Choroid plexus epithelial cell (primary cell): ENCODE measurements at regions not wholly inside any gene's neighbourhood (a gene's known extent, or its start where the extent isn't known, plus 50 kb on each side); places are given as distances from the start of the nearest gene placed in this dataset.
"Not testable (repeated sequence)": the region's sequence is repeated elsewhere in the genome, so short reads cannot be mapped to it uniquely, and the experiment has no call there.

Source experiments
- DNase-seq: peaks from one replicate; pipeline ENCODE4 v3.0.0-alpha.2; 2010; ENCODE audit warnings: low read depth
- H3K4me3 ChIP-seq: 2 replicates; pipeline ENCODE4 v1.5.1; 2011; ENCODE audit warnings: low read depth, mild to moderate bottlenecking, control low read depth, low read length, moderate library complexity
- TF ChIP-seq, protein P1 (sequence below): conservative IDR thresholded peaks from 2 replicates; pipeline ENCODE4 v1.5.1; 2011; ENCODE audit warnings: low read depth, mild to moderate bottlenecking, control low read depth, inconsistent platforms, low read length, moderate library complexity

DNA sequence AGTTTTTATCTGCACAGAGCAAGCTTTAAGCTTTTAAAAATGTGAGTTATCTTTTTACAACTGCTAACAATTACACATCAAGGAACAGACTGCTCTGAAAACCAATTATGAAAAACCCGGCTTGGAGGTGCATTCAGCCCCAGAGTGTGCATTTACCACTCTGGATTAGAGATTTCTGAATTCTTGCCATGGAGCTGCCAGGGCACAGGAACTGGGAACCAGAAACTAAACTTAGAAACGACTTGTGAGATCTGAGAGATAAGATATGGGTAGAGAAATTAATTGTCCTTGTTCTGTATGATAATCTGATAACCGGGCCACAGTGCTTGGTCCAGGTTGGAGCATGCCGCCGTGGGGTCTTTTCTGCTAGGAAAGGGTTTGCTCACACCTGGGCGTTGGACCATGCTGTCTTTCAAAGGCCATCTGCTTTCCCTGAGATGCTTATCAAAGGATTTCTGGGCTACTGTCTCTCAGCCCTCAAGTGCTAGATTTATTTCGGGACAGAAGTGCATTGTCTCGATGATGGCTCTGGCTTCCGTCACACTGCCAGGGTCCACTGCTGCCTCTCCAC is 210.0 kb downstream of the MAF start:
- TF ChIP-seq, protein P1, sequence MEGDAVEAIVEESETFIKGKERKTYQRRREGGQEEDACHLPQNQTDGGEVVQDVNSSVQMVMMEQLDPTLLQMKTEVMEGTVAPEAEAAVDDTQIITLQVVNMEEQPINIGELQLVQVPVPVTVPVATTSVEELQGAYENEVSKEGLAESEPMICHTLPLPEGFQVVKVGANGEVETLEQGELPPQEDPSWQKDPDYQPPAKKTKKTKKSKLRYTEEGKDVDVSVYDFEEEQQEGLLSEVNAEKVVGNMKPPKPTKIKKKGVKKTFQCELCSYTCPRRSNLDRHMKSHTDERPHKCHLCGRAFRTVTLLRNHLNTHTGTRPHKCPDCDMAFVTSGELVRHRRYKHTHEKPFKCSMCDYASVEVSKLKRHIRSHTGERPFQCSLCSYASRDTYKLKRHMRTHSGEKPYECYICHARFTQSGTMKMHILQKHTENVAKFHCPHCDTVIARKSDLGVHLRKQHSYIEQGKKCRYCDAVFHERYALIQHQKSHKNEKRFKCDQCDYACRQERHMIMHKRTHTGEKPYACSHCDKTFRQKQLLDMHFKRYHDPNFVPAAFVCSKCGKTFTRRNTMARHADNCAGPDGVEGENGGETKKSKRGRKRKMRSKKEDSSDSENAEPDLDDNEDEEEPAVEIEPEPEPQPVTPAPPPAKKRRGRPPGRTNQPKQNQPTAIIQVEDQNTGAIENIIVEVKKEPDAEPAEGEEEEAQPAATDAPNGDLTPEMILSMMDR, result no peak
- no peak overlapping the region for H3K4me3 ChIP-seq
- DNase-seq, result no peak

DNA sequence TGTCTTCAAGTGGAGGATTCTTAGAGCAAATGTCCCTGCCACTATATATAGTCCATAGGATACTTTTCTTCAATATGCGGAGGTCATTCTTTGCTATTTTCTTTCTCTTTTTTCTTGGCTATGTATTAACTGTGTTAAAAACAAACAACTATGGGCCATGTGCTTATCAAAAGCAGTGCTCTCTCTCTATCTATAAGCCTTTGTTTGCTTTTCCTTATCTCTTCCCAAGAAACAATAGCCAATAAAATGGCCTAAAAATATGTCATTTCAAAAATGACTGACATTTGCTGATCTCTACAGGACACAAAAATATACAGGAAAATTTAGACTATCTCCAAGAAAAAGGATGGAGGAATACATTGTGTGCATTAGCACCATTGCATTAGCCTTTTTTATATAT is 212.1 kb downstream of the MAF start:
- DNase-seq, result no peak
- no peak overlapping the region for H3K4me3 ChIP-seq
- TF ChIP-seq, protein P1, result no peak

DNA sequence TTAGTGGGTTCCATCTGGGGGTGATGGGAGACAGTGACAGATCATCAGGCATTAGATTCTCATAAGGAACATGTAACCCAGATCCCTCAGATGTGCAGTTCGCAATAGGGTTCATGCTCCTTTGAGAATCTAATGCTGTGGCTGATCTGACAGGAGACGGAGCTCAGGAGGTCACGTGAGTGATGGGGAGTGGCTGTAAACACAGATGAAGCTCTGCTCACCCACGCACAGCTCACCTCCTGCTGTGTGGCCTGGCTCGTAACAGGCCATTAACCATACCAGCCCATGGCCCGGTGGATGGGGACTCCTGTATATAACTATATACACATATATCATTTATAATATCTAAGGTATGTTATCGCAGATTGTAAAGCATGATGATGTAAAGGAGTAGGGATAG is 214.2 kb downstream of the MAF start:
- H3K4me3 ChIP-seq, result no peak overlapping the region
- TF ChIP-seq, protein P1, result no peak
- no peak for DNase-seq

DNA sequence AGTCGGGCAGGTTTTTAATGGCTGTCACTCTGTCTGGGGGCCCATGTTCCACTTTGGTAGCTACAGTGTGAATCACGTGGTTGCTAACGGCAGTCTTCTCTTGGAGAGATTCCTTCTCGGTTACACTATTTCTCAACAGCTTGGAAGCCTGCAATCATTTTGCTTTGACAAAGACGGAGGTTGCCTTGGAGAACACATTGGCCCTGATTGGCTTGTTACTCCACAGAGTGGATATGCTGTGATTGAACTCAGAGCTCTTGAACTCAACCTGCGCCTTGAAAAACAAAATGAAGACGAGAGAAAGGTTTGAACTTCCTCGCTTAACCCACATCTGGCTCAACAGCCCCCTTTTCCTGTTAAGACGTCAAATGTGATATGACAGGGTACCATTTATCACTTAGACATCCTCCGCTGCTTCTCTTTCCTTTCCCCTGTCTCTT is 218.9 kb downstream of the MAF start:
- TF ChIP-seq, protein P1, result no peak
- peak; percentile 34 for DNase-seq
- no peak overlapping the region for H3K4me3 ChIP-seq

DNA sequence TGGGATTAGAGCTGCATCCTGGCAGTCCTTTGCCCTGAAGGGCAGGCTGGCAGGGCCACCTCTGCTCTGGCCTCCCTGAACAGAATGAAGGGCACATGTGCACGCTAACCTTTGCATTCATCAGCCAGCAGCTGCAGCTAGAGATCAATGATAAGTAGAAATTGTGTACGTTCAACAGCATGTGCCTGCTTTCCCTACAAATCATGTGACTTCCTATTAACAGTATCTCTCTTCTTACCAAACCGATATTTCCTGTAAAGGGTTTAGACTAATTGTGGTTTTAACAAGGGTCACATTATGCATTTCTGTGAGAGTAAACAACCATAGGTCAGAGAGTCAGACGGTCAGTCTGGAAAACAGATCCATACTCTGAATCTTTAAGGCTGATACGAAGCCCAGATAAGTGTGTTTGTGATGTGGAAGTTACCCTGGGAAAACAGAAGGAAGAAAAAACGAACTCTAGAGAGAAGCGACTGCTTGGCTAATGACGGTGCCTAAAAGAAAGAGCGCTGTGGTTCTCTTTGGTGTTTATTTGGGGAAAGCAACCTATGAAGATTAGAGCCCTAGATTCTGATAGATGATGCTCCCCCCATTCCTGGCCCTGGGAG is 219.4 kb downstream of the MAF start:
- peak; percentile 34 for DNase-seq
- TF ChIP-seq, protein P1, result no peak
- no peak overlapping the region for H3K4me3 ChIP-seq

DNA sequence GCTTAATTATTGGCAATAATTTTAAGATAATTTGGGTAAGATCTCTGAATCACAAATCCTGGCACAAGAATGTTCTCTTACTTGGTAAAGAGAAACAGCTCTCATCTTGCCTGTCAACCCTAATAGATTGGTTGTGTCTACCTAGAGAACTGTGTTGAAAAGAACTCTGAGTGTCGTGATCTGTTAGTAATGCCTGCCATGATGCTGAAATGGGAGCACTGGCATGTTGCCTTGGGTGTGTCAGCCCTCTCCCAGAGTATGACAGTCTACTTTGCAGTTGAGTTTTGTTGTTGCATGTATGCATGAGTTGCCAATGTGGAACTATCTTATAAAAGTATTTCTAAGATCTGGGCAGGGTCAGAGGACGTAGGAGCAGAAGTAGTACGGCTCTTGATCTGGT is 221.4 kb downstream of the MAF start:
- no peak overlapping the region for H3K4me3 ChIP-seq
- TF ChIP-seq, protein P1, result no peak
- no peak for DNase-seq

DNA sequence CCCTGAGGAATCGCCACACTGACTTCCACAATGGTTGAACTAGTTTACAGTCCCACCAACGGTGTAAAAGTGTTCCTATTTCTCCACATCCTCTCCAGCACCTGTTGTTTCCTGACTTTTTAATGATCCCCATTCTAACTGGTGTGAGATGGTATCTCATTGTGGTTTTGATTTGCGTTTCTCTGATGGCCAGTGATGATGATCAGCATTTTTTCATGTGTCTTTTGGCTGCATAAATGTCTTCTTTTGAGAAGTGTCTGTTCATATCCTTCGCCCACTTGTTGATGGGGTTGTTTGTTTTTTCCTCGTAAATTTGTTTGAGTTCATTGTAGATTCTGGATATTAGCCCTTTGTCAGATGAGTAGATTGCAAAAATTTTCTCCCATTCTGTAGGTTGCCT is 223.5 kb downstream of the MAF start:
- not testable (repeated sequence) for H3K4me3 ChIP-seq, DNase-seq
